ENCODE measurements at regions not wholly inside any gene's neighbourhood (a gene's known extent, or its start where the extent isn't known, plus 50 kb on each side); places are given as distances from the start of the nearest gene placed in this dataset.
"Not testable (repeated sequence)": the region's sequence is repeated elsewhere in the genome, so short reads cannot be mapped to it uniquely, and the experiment has no call there.

DNA sequence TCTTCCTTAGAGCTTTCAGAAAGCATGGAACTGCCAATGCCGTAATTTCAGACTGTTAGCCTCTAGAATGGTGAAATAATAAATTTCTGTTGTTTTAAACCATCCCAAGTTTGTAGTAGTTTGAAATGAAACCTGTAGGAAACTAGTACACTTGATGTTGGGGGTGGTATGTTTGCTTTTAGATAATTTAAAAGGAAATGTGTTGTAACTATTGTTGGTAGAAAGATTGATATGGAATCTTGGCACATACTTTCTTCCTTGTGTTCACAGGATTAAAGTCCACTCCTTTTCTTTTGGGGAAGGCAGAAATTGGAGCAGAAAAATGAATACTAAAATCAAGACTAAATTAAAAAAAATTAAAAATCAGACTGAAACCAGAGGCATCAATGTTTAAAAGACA is 66.0 kb upstream of the ARRDC3 start:
- Histone ChIP-seq H4K8ac (ENCODE audit: low read depth, low read length) (no peak overlapping the region), H3K4me2 (ENCODE audit: insufficient read depth, low read length, poor library complexity, severe bottlenecking) (no peak overlapping the region), H2AK5ac (ENCODE audit: low read depth, low read length) (no peak overlapping the region), H4K91ac (ENCODE audit: low read depth, low read length, poor library complexity) (no peak overlapping the region), H2BK12ac (ENCODE audit: low read length) (no peak overlapping the region), H2BK5ac (ENCODE audit: low read length) (no peak overlapping the region), H3K4me1 (ENCODE audit: control insufficient read depth in 2 of 2, insufficient read depth in 1 of 2, low read depth in 1 of 2, low read length in 2 of 2) (no peaks in the 10 kb centered on the region), H3K9ac (ENCODE audit: low read depth, low read length, poor library complexity) (no peak overlapping the region), H2BK120ac (ENCODE audit: low read depth, low read length) (no peak overlapping the region), H3K79me1 (ENCODE audit: low read depth, low read length) (no peaks in the 10 kb centered on the region), H2BK15ac (ENCODE audit: low read length) (no peak overlapping the region), H3K14ac (ENCODE audit: low read length) (no peak overlapping the region), H3K9me3 (replicated peaks in 1 of 2; ENCODE audit: control insufficient read depth in 2 of 2, insufficient read depth in 1 of 2, low read depth in 1 of 2, low read length in 2 of 2) (no peaks in the 10 kb centered on the region), H3K4me3 (ENCODE audit: low read length in 2 of 2) (no peak overlapping the region), H3K18ac (ENCODE audit: low read length) (no peak overlapping the region), H3K27ac (replicated peaks; ENCODE audit: low read length) (no peak overlapping the region), H3K23ac (ENCODE audit: low read depth, low read length, poor library complexity) (no peak overlapping the region), H3K36me3 (replicated peaks in 1 of 2; ENCODE audit: control insufficient read depth in 2 of 2, insufficient read depth in 2 of 2, low read length in 2 of 2) (no peaks in the 10 kb centered on the region), H3K27me3 (ENCODE audit: control insufficient read depth in 3 of 3, insufficient read depth in 3 of 3, low read depth in 1 of 3, low read length in 3 of 3) (no peaks in the 10 kb centered on the region), H2AFZ (ENCODE audit: low read length) (no peak overlapping the region), H3K4ac (ENCODE audit: low read length) (no peak overlapping the region)
- no CpG with 5 or more reads among the region's 1 CpG for WGBS, 2 donors (ENCODE audit: extremely low coverage in 2 of 2, insufficient read length in 2 of 2, insufficient replicate concordance in 1 of 2)
- DNase-seq (ENCODE audit: low spot score): no peak

DNA sequence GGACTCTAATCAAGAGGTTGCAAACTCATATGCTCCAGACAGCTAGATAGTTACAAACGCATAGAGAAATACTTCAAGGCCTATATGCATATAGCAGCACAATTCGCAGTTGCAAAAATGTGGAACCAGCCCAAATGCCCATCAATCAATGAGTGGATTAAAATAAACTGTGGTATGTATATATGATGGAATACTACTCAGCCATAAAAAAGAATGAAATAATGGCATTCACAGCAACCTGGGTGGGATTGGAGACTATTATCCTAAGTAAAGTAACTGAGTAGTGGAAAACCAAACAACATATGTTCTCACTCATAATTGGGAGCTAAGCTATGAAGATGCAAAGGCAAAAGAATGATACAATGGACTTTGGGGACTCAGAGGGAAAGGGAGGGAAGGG is 65.0 kb upstream of the ARRDC3 start:
- H3K36me3 ChIP-seq (replicated peaks in 1 of 2; ENCODE audit: control insufficient read depth in 2 of 2, insufficient read depth in 2 of 2, low read length in 2 of 2); H3K18ac ChIP-seq (ENCODE audit: low read length); H2BK5ac ChIP-seq (ENCODE audit: low read length); H3K4ac ChIP-seq (ENCODE audit: low read length); DNase-seq (ENCODE audit: low spot score); H2BK120ac ChIP-seq (ENCODE audit: low read depth, low read length); H3K27me3 ChIP-seq (ENCODE audit: control insufficient read depth in 3 of 3, insufficient read depth in 3 of 3, low read depth in 1 of 3, low read length in 3 of 3); H2AFZ ChIP-seq (ENCODE audit: low read length); H2BK15ac ChIP-seq (ENCODE audit: low read length); H2BK12ac ChIP-seq (ENCODE audit: low read length); H4K8ac ChIP-seq (ENCODE audit: low read depth, low read length); H3K4me2 ChIP-seq (ENCODE audit: insufficient read depth, low read length, poor library complexity, severe bottlenecking); H3K23ac ChIP-seq (ENCODE audit: low read depth, low read length, poor library complexity); H3K79me1 ChIP-seq (ENCODE audit: low read depth, low read length); H4K91ac ChIP-seq (ENCODE audit: low read depth, low read length, poor library complexity); H3K4me3 ChIP-seq (ENCODE audit: low read length in 2 of 2); H3K4me1 ChIP-seq (ENCODE audit: control insufficient read depth in 2 of 2, insufficient read depth in 1 of 2, low read depth in 1 of 2, low read length in 2 of 2); H3K14ac ChIP-seq (ENCODE audit: low read length); H3K9ac ChIP-seq (ENCODE audit: low read depth, low read length, poor library complexity); H2AK5ac ChIP-seq (ENCODE audit: low read depth, low read length); H3K27ac ChIP-seq (replicated peaks; ENCODE audit: low read length); H3K9me3 ChIP-seq (replicated peaks in 1 of 2; ENCODE audit: control insufficient read depth in 2 of 2, insufficient read depth in 1 of 2, low read depth in 1 of 2, low read length in 2 of 2): not testable (repeated sequence)
- no CpG with 5 or more reads among the region's 2 CpGs for WGBS, 2 donors (ENCODE audit: extremely low coverage in 2 of 2, insufficient read length in 2 of 2, insufficient replicate concordance in 1 of 2)

DNA sequence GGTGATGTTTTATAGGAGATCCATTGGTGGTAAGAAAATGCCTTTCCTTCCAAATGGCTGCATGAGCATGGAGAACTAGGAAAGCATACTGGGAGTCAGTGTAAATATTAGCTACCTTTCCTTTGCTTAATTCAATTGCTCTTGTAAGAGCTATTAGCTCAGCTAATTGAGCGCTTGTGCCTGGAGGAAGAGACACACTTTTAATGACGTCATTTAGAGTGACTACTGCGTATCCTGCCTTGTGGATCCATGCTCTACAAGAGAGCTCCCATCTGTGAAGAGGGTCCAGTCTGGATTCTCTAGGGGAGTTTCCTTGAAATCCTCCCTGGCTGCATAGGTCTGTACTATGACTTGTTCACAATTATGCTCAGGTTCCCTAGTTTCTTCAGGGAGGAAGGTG is 63.8 kb upstream of the ARRDC3 start:
- H3K9me3 ChIP-seq (replicated peaks in 1 of 2; ENCODE audit: control insufficient read depth in 2 of 2, insufficient read depth in 1 of 2, low read depth in 1 of 2, low read length in 2 of 2); H3K23ac ChIP-seq (ENCODE audit: low read depth, low read length, poor library complexity); H2BK15ac ChIP-seq (ENCODE audit: low read length); H3K36me3 ChIP-seq (replicated peaks in 1 of 2; ENCODE audit: control insufficient read depth in 2 of 2, insufficient read depth in 2 of 2, low read length in 2 of 2); H2AFZ ChIP-seq (ENCODE audit: low read length); H4K8ac ChIP-seq (ENCODE audit: low read depth, low read length); H2AK5ac ChIP-seq (ENCODE audit: low read depth, low read length); H4K91ac ChIP-seq (ENCODE audit: low read depth, low read length, poor library complexity); H3K4me1 ChIP-seq (ENCODE audit: control insufficient read depth in 2 of 2, insufficient read depth in 1 of 2, low read depth in 1 of 2, low read length in 2 of 2); H3K79me1 ChIP-seq (ENCODE audit: low read depth, low read length); H3K4ac ChIP-seq (ENCODE audit: low read length); H2BK120ac ChIP-seq (ENCODE audit: low read depth, low read length); H3K4me2 ChIP-seq (ENCODE audit: insufficient read depth, low read length, poor library complexity, severe bottlenecking); H3K18ac ChIP-seq (ENCODE audit: low read length); H2BK5ac ChIP-seq (ENCODE audit: low read length); H3K27me3 ChIP-seq (ENCODE audit: control insufficient read depth in 3 of 3, insufficient read depth in 3 of 3, low read depth in 1 of 3, low read length in 3 of 3); DNase-seq (ENCODE audit: low spot score); H2BK12ac ChIP-seq (ENCODE audit: low read length); H3K27ac ChIP-seq (replicated peaks; ENCODE audit: low read length); H3K4me3 ChIP-seq (ENCODE audit: low read length in 2 of 2); H3K9ac ChIP-seq (ENCODE audit: low read depth, low read length, poor library complexity); H3K14ac ChIP-seq (ENCODE audit: low read length): not testable (repeated sequence)
- no CpG with 5 or more reads among the region's 3 CpGs for WGBS, 2 donors (ENCODE audit: extremely low coverage in 2 of 2, insufficient read length in 2 of 2, insufficient replicate concordance in 1 of 2)

DNA sequence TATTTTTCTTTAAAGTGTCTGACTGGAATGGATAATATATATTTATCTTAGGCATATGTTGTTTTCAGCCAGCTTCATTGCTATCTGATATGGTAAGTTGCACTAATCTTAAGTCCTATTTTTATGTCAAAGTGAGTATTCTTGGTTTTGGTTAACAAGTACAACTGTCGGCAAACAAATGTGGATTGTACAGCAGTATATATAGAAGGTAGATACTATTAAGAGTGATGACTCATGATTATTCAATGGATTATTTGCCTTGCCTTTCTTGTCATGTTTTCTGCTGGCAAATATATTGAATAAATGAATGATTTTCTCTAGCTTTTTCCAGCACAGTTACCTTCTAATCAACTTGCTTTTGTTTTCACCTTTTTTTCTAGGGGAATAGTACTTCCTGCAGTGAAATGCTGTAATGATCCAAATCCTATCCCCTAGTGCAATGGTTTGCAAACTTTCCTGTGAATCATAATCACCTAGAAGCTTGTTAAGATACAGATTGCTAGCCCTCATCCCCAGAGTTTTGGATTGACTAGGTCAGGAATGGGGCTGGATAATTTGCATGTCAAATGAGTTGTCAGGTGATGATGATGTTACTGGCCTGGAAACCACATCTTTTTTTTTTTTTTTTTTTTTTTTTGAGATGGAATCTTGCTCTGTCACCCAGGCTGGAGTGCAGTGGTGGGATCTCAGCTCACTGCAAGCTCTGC is 60.8 kb upstream of the ARRDC3 start:
- H3K18ac ChIP-seq (ENCODE audit: low read length): no peak overlapping the region
- H3K27me3 ChIP-seq (ENCODE audit: control insufficient read depth in 3 of 3, insufficient read depth in 3 of 3, low read depth in 1 of 3, low read length in 3 of 3): no peaks in the 10 kb centered on the region
- no peak overlapping the region for H3K23ac ChIP-seq (ENCODE audit: low read depth, low read length, poor library complexity)
- H2AK5ac ChIP-seq (ENCODE audit: low read depth, low read length): no peak overlapping the region
- H3K36me3 ChIP-seq (replicated peaks in 1 of 2; ENCODE audit: control insufficient read depth in 2 of 2, insufficient read depth in 2 of 2, low read length in 2 of 2): no peaks in the 10 kb centered on the region
- H3K4me2 ChIP-seq (ENCODE audit: insufficient read depth, low read length, poor library complexity, severe bottlenecking): no peak overlapping the region
- H3K27ac ChIP-seq (replicated peaks; ENCODE audit: low read length): no peak overlapping the region
- no peak overlapping the region for H3K4ac ChIP-seq (ENCODE audit: low read length)
- no peak overlapping the region for H3K4me3 ChIP-seq (ENCODE audit: low read length in 2 of 2)
- no peaks in the 10 kb centered on the region for H3K4me1 ChIP-seq (ENCODE audit: control insufficient read depth in 2 of 2, insufficient read depth in 1 of 2, low read depth in 1 of 2, low read length in 2 of 2)
- H2BK15ac ChIP-seq (ENCODE audit: low read length): no peak overlapping the region
- H4K91ac ChIP-seq (ENCODE audit: low read depth, low read length, poor library complexity): no peak overlapping the region
- no peak overlapping the region for H3K14ac ChIP-seq (ENCODE audit: low read length)
- no peak overlapping the region for H3K9ac ChIP-seq (ENCODE audit: low read depth, low read length, poor library complexity)
- no peaks in the 10 kb centered on the region for H3K9me3 ChIP-seq (replicated peaks in 1 of 2; ENCODE audit: control insufficient read depth in 2 of 2, insufficient read depth in 1 of 2, low read depth in 1 of 2, low read length in 2 of 2)
- DNase-seq (ENCODE audit: low spot score): no peak
- no peak overlapping the region for H2AFZ ChIP-seq (ENCODE audit: low read length)
- H3K79me1 ChIP-seq (ENCODE audit: low read depth, low read length): no peaks in the 10 kb centered on the region
- H2BK5ac ChIP-seq (ENCODE audit: low read length): no peak overlapping the region
- no CpG with 5 or more reads among the region's 1 CpG for WGBS, 2 donors (ENCODE audit: extremely low coverage in 2 of 2, insufficient read length in 2 of 2, insufficient replicate concordance in 1 of 2)
- H2BK120ac ChIP-seq (ENCODE audit: low read depth, low read length): no peak overlapping the region
- H4K8ac ChIP-seq (ENCODE audit: low read depth, low read length): no peak overlapping the region
- H2BK12ac ChIP-seq (ENCODE audit: low read length): no peak overlapping the region

All from neuronal stem cell (in vitro differentiated cells).